ENCODE measurements at regions not wholly inside any gene's neighbourhood (a gene's known extent, or its start where the extent isn't known, plus 50 kb on each side); places are given as distances from the start of the nearest gene placed in this dataset.
"Not testable (repeated sequence)": the region's sequence is repeated elsewhere in the genome, so short reads cannot be mapped to it uniquely, and the experiment has no call there.

- DNase-seq (ENCODE audit: low read depth in 4 of 4, low spot score in 1 of 4), result not testable (repeated sequence)
These were observed 257.4 kb upstream of the AADAT start for GRCh38 chr4:170347191-170347590.

DNA sequence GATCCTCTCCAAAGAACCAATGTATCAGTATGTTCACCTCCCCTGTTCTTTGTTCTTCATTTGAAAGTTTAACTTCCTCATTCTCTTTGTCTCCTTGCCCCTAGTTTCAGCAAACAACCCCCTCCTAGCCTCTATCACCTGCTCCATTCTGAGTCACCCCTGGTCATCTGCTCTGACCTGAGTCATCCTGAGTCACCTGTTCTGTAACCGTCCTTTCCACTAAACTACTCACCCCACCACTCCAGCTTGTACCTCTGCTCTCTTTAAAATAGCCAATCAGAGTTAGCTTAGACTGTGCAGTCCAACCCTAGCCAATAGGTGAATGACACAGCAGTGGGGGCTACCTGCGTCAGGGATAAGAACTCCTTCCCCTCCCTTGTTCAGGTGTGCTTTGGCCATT is 249.8 kb upstream of the AADAT start:
- DNase-seq (ENCODE audit: low read depth in 4 of 4, low spot score in 1 of 4), result no peak

DNA sequence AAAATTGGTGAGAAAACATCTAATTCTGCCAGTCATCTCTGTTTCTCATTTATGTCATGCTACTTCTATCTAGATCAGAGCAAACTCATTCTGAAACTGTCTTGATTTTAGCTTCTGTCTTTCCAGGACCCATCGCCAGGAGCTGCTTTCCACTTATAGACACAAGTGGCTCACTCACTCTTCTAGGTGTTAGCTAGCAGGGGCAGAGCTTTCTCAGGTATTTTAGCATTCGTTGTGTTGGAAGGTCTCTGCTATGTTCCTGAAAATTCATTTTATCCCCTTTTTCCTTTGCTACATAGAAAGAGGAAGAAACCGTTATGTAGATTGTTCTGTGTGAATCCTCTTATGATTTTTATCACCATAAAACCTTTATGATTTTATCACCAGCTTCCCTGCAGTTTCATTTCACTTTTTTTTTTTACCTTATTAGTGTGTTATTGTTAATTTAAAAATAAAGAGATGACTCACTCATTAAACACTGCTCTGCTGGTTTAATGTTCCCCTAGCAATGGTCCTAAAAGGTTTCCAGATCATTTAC is 246.6 kb upstream of the AADAT start:
- DNase-seq (ENCODE audit: low read depth in 4 of 4, low spot score in 1 of 4), result no peak

DNA sequence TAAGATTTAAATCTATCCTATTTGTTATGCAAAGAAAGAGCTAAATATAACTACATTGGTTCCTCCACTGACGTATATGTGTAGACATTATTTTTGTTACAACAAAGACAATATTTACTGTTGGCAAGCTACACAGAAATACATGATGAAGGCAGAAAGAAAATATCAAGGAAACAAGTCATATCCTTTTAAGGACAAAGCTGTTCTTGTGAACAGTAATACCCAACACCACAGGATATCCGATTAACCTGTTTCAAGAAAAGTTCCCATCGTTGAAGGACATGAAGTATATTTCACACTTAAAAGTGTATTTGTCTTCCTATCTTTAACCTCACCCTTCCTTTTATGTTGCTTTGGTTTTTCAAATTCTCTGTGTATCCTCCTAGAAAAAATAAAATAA is 235.8 kb upstream of the AADAT start:
- no peak for DNase-seq (ENCODE audit: low read depth in 4 of 4, low spot score in 1 of 4)

DNA sequence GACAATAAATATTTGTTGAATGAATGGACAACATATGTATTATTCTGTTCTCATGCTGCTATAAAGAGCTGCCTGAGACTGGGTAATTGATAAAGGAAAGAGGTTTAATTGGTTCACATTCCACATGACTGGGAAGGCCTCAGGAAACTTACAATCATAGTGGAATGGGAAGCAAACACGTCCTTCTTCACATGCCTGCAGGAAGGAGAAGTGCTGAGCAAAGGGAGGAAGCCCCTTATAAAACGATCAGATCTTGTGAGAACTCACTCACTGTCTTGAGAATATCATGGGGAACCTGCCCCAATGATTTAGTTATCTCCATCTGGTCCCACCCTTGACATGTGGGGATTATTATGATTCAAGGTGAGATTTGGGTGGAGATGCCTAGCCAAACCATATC is 233.9 kb upstream of the AADAT start:
- no peak for DNase-seq (ENCODE audit: low read depth in 4 of 4, low spot score in 1 of 4)

GRCh38 chr4:170307182-170307581 is 217.4 kb upstream of the AADAT start:
- DNase-seq (ENCODE audit: low read depth in 4 of 4, low spot score in 1 of 4), result no peak

GRCh38 chr4:170306208-170306607 is 216.5 kb upstream of the AADAT start:
- DNase-seq (ENCODE audit: low read depth in 4 of 4, low spot score in 1 of 4), result no peak

DNA sequence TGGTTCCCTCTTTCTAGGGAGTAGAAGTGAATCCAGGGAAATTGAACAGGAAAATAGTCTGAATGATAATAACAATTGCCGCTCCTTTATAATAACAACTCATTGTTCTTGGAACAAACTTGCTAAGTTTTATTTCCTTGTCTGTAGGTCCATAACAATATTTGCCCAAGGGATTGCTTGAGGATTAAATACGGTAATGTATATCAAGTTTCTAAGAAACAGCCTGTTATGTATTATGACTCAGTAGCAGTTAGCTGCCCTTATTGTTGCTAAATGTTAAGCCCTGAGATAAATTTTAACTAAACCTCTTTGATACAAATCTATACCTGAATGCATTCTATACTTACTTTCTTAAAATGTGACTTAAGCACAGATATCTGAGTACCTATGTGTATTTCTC is 215.9 kb upstream of the AADAT start:
- DNase-seq (ENCODE audit: low read depth in 4 of 4, low spot score in 1 of 4), result no peak

DNA sequence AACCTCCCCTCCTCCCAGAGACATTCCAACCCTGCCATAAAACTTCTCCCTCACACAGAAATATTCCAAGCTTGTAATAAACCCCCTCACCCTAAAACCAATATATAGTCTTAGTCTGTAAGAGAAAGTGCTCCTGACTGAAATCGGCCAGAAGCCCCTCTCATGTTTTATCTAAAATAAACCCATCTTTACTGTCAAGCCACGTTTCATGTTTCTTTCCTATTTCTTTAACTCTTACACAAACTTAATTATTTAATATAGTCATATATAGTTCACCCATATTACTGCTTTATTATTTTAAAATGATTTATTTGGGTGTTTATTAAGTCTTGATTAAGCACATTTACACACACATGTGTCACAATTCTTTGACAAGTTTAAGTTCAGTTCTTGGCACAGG is 191.3 kb upstream of the AADAT start:
- no peak for DNase-seq (ENCODE audit: low read depth in 4 of 4, low spot score in 1 of 4)

DNA sequence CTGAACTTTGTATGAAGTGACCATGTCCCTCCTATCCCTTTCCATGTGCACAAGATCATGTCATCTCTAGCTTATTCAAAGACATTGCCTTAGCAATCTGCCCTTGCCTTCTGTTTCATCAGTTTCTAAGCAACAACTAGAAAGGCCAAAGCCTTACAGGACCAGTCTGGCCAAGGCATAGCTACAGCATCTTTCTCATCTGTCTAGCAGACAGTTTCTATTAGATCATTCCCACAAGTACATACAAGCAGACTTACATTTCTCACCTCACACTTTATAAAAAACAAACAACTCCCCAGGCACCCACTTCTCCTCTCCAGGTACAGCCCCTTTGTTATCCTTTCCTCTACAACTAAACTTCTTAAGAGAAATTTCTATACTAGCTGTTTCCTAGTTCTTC is 188.7 kb upstream of the AADAT start:
- no peak for DNase-seq (ENCODE audit: low read depth in 4 of 4, low spot score in 1 of 4)

DNA sequence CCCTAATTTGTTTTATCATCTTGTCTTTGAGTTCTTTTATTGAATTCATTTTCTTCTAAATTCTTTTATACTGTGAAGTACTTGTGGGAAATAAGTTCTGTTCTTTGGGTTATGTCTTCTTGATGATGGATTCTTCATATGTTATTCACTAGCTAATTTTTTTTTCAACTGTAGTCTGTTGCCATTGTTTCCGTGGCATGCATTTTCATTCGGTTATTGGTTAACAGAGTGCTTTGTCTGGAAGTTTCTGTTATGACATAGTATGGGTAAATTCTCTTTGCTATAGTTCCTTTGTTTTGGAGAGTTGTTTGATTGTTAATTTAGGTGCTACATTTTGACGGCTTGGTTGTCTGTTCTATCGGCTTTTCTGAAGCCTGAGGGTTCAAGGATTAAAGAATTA is 184.9 kb upstream of the AADAT start:
- DNase-seq (ENCODE audit: low read depth in 4 of 4, low spot score in 1 of 4), result no peak

GRCh38 chr4:170272959-170273358 is 183.2 kb upstream of the AADAT start:
- DNase-seq (ENCODE audit: low read depth in 4 of 4, low spot score in 1 of 4), result no peak

DNA sequence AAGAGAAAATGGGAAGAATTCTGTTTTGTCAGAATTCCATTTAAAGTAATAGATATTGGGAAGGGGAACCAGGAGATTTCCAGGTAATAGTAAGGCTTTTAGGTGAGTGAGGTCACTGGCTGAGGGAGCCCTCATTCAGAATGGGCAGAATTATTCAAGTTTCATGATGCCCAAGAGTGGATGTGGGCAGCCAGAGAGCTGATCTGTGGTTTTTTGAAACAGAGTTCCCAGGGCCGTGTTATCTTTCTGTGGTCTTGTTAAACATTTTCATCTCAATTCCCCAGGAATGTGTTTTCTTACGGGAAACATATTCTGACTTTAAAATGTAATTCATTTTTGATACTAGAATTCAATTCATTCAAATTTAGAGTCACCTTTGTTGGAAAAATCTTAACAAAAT is 182.0 kb upstream of the AADAT start:
- DNase-seq (ENCODE audit: low read depth in 4 of 4, low spot score in 1 of 4), result no peak

- DNase-seq (ENCODE audit: low read depth in 4 of 4, low spot score in 1 of 4), result no peak
These were observed 180.9 kb upstream of the AADAT start for GRCh38 chr4:170270628-170271027.

DNA sequence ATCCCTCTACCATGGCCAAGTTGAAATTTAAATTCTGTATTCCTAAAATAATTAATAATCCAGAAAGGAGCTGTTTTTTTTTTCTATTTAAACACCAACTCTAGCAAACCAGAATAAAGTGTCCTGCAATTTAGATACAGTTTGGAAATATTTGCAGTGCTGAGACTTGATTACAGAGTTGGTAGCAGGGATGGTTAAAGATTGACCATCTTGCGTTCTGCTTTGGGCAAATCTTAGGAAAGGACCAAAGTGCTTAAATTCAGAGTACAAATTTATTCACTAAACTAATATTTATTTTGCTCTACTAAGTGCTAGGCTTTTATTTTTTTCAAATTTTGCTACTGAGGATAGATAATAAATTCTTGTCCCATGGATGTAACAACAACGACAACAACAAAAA is 180.2 kb upstream of the AADAT start:
- DNase-seq (ENCODE audit: low read depth in 4 of 4, low spot score in 1 of 4), result no peak

GRCh38 chr4:170259631-170260153 is 169.9 kb upstream of the AADAT start:
- DNase-seq (ENCODE audit: low read depth in 4 of 4, low spot score in 1 of 4), result peak in 2 of 4 experiments; percentile 15

GRCh38 chr4:170256807-170257206 is 167.1 kb upstream of the AADAT start:
- DNase-seq (ENCODE audit: low read depth in 4 of 4, low spot score in 1 of 4), result no peak

GRCh38 chr4:170248576-170248975 is 158.8 kb upstream of the AADAT start:
- DNase-seq (ENCODE audit: low read depth in 4 of 4, low spot score in 1 of 4), result no peak

DNA sequence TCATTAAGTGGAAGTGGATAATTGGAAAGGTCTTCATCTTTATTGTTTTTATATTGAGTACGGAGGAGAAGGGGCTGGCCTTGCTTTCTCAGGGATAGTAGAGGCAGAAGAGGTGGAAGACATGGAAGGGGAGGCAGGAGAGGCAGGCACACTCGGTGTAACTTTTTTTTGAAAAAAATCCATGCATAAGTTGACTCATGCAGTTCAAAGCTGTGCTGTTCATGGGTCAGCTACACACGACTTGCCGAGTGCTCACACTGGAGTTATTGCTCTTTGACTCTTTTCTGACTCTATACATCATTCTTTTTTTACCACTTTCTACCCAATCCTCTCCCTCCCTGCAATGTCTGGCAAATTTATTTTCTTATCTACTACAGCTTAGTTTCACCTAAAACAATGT is 158.3 kb upstream of the AADAT start:
- no peak for DNase-seq (ENCODE audit: low read depth in 4 of 4, low spot score in 1 of 4)

GRCh38 chr4:170247596-170247995 is 157.8 kb upstream of the AADAT start:
- DNase-seq (ENCODE audit: low read depth in 4 of 4, low spot score in 1 of 4), result no peak

GRCh38 chr4:170243662-170244288 is 154.0 kb upstream of the AADAT start:
- no peak for DNase-seq (ENCODE audit: low read depth in 4 of 4, low spot score in 1 of 4)

- no peak for DNase-seq (ENCODE audit: low read depth in 4 of 4, low spot score in 1 of 4)
These were observed 152.7 kb upstream of the AADAT start for GRCh38 chr4:170242471-170242870.

GRCh38 chr4:170234800-170235199 is 145.0 kb upstream of the AADAT start:
- DNase-seq (ENCODE audit: low read depth in 4 of 4, low spot score in 1 of 4), result no peak

Measured in stimulated activated CD4-positive, alpha-beta T cell treated with anti-CD3 and anti-CD28 coated beads, Interleukin-1b, Interleukin-23, amount 100 ng/mL, for 24 hours (primary cell).